GM23338 (cell line): ENCODE measurements at regions not wholly inside any gene's neighbourhood (a gene's known extent, or its start where the extent isn't known, plus 50 kb on each side); places are given as distances from the start of the nearest gene placed in this dataset.
A peak's percentile ranks its signal among the peaks of the same experiment; 100 is the strongest.

ENCODE experiments used
- ATAC-seq: fragments of 200-7000 bp; cut with Tn5 transposase; 3 replicates; pipeline ENCODE4 v1.9.1; 2020
- DNase-seq: peaks from one replicate; pipeline ENCODE4 v3.0.0-alpha.2; 2015; ENCODE audit warnings: low spot score
- H2AFZ ChIP-seq: fragments of 200-600 bp; sonication (generic); 2 replicates; pipeline ENCODE4 v1.8.0; 2016; ENCODE audit warnings: antibody characterized with exemption, mild to moderate bottlenecking, moderate library complexity
- H3F3A ChIP-seq: fragments of 200-600 bp; sonication (generic); replicated peaks from 2 replicates; pipeline ENCODE4 v1.8.0; 2017; ENCODE audit warnings: antibody characterized with exemption, mixed run types, low read depth
- H3K27ac ChIP-seq: fragments of 200-600 bp; sonication (generic); 2 replicates; pipeline ENCODE4 v1.6.1; 2016; ENCODE audit warnings: low read depth
- H3K27me3 ChIP-seq: fragments of 200-600 bp; sonication (generic); 2 replicates; pipeline ENCODE4 v1.8.0; 2016; ENCODE audit warnings: mild to moderate bottlenecking, mixed run types, moderate library complexity; ENCODE audit not compliant: insufficient read depth
- H3K36me3 ChIP-seq: fragments of 200-600 bp; sonication (generic); 2 replicates; pipeline ENCODE4 v1.8.0; 2016; ENCODE audit warnings: mild to moderate bottlenecking; ENCODE audit not compliant: insufficient read depth
- H3K4me1 ChIP-seq: fragments of 200-600 bp; sonication (generic); 2 replicates; pipeline ENCODE4 v1.8.0; 2016; ENCODE audit warnings: mild to moderate bottlenecking, moderate library complexity; ENCODE audit not compliant: insufficient read depth
- H3K4me2 ChIP-seq: fragments of 200-600 bp; sonication (generic); 2 replicates; pipeline ENCODE4 v1.7.1; 2017; ENCODE audit warnings: mixed run types
- H3K4me3 ChIP-seq: fragments of 200-600 bp; sonication (generic); 2 replicates; pipeline ENCODE4 v1.6.1; 2016; ENCODE audit warnings: mixed run types
- H3K79me2 ChIP-seq: fragments of 200-600 bp; sonication (generic); replicated peaks from 2 replicates; pipeline ENCODE4 v1.8.0; 2017; ENCODE audit warnings: mild to moderate bottlenecking; ENCODE audit not compliant: insufficient read depth
- H3K9me2 ChIP-seq: fragments of 200-600 bp; sonication (generic); 2 replicates; pipeline ENCODE4 v1.8.0; 2017; ENCODE audit not compliant: insufficient read depth
- H4K20me1 ChIP-seq: fragments of 200-600 bp; sonication (generic); replicated peaks from 2 replicates; pipeline ENCODE4 v1.8.0; 2017; ENCODE audit warnings: mild to moderate bottlenecking; ENCODE audit not compliant: insufficient read depth
- H3K27ac Mint-ChIP-seq: 2 replicates; pipeline ENCODE4 v1.8.0; 2020; ENCODE audit warnings: inconsistent platforms, mild to moderate bottlenecking, moderate library complexity, mixed read lengths
- H3K27me3 Mint-ChIP-seq: 3 replicates; pipeline ENCODE4 v1.8.0; 2022; ENCODE audit warnings: low read depth, mild to moderate bottlenecking, moderate library complexity, mixed read lengths, inconsistent platforms; ENCODE audit not compliant: insufficient read depth, poor library complexity
- H3K36me3 Mint-ChIP-seq: 3 replicates; pipeline ENCODE4 v1.8.0; 2021; ENCODE audit warnings: low read depth, mild to moderate bottlenecking, inconsistent platforms, moderate library complexity, mixed read lengths
- H3K4me1 Mint-ChIP-seq: 3 replicates; pipeline ENCODE4 v1.8.0; 2020; ENCODE audit warnings: mild to moderate bottlenecking, inconsistent platforms, mixed read lengths
- H3K4me3 Mint-ChIP-seq: 3 replicates; pipeline ENCODE4 v1.8.0; 2021; ENCODE audit warnings: moderate library complexity, mild to moderate bottlenecking, inconsistent platforms, mixed read lengths
- H3K9me3 Mint-ChIP-seq: 3 replicates; pipeline ENCODE4 v1.8.0; 2020; ENCODE audit warnings: moderate library complexity, mild to moderate bottlenecking, inconsistent platforms, mixed read lengths
- CREB1 ChIP-seq: fragments of 250-450 bp; sonication (Bioruptor Pico); IDR thresholded peaks from 2 replicates; pipeline ENCODE4 v1.5.0; 2020; ENCODE audit warnings: low read depth, mild to moderate bottlenecking, moderate library complexity
- ETS1 ChIP-seq: IDR thresholded peaks from 2 replicates; pipeline ENCODE4 v1.6.1; 2016; ENCODE audit warnings: antibody characterized with exemption
- EZH2 ChIP-seq: fragments of 200-600 bp; sonication (generic); IDR thresholded peaks from one replicate; pipeline ENCODE4 v1.8.0; 2017; ENCODE audit warnings: antibody characterized with exemption, mild to moderate bottlenecking, low read depth; ENCODE audit not compliant: unreplicated experiment
- EZH2phosphoT487 ChIP-seq: fragments of 200-600 bp; sonication (generic); IDR thresholded peaks from one replicate; pipeline ENCODE4 v1.8.1; 2018; ENCODE audit warnings: antibody characterized with exemption; ENCODE audit not compliant: unreplicated experiment
- NANOG ChIP-seq: IDR thresholded peaks from 2 replicates; pipeline ENCODE4 v1.6.1; 2016; ENCODE audit warnings: antibody characterized with exemption, borderline replicate concordance
- POLR2AphosphoS5 ChIP-seq: IDR thresholded peaks from 2 replicates; pipeline ENCODE4 v1.6.1; 2016; ENCODE audit warnings: antibody characterized with exemption, low read depth
- STAT1 ChIP-seq: IDR thresholded peaks from one replicate; pipeline ENCODE4 v1.6.1; 2016; ENCODE audit warnings: antibody characterized with exemption; ENCODE audit not compliant: unreplicated experiment
- ZNF114 ChIP-seq: fragments of 250-450 bp; sonication (Bioruptor Pico); IDR thresholded peaks from 2 replicates; pipeline ENCODE4 v1.5.0; 2020; ENCODE audit warnings: mild to moderate bottlenecking, moderate library complexity
- ZNF331 ChIP-seq: fragments of 250-450 bp; sonication (Bioruptor Pico); IDR thresholded peaks from 2 replicates; pipeline ENCODE4 v1.5.0; 2020; ENCODE audit warnings: low read depth, mild to moderate bottlenecking, moderate library complexity
- TF ChIP-seq, protein P1 (sequence below): fragments of 250-450 bp; sonication (Bioruptor Pico); IDR thresholded peaks from 2 replicates; pipeline ENCODE4 v1.5.0; 2020; ENCODE audit warnings: mild to moderate bottlenecking, moderate library complexity
- TF ChIP-seq, protein P2 (sequence below): IDR thresholded peaks from one replicate; pipeline ENCODE4 v1.6.1; 2018; ENCODE audit warnings: antibody characterized with exemption; ENCODE audit not compliant: unreplicated experiment
- TF ChIP-seq, protein P3 (sequence below), 2 experiments: fragments of 200-600 bp in 1 of 2; sonication (generic) in 1 of 2; conservative IDR thresholded peaks; 2 replicates each; pipeline versions ENCODE4 v1.5.1 to v1.6.1; 2016 to 2017; ENCODE audit warnings: antibody characterized with exemption in 2 of 2, low read depth in 2 of 2, mild to moderate bottlenecking in 2 of 2, moderate library complexity in 1 of 2

DNA sequence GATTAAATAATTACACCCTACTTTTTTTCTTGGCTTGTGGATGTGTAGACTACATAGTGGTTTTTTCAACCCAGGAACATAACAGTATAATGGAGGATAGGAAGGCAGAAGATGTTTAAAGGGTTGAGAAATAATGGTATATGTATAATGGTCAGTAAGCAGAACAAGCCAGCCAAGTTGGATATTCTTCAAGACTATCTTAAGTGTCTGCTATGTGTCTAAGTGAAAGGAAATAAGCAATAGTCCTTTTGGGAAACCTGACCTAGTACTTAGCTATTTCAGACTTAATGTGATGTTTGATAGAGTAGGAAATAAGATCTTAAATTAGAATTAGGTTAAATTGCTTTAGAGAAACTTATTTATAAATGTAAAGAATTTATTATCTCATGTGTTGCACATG is 85.7 kb downstream of the PTPDC1 start:
- Mint-ChIP-seq H3K9me3 (peaks cover 4% of the 10 kb centered on the region), H3K36me3 (peaks cover 46% of the 10 kb centered on the region), H3K27me3 (peaks cover 2% of the 10 kb centered on the region), H3K4me1 (peaks cover 49% of the 10 kb centered on the region), H3K4me3 (peak overlapping the region; percentile 64; the same call in 2 of the 3 replicates), H3K27ac (no peak overlapping the region)
- DNase-seq (no peak), ATAC-seq (no peak)
- no peaks in the 10 kb centered on the region for H3K27me3 ChIP-seq
- no peaks in the 10 kb centered on the region for H3K9me2 ChIP-seq
- H3K79me2 ChIP-seq: peaks cover 81% of the 10 kb centered on the region
- H3K4me2 ChIP-seq: peak overlapping the region; percentile 89
- H3K27ac ChIP-seq: no peak overlapping the region
- H3K4me1 ChIP-seq: peaks cover 28% of the 10 kb centered on the region
- no peaks in the 10 kb centered on the region; the same call in 1 of the 2 replicates for H3F3A ChIP-seq
- peaks cover 71% of the 10 kb centered on the region for H4K20me1 ChIP-seq
- TF ChIP-seq EZH2 (no peak), ZNF114 (CRISPR knock-in tag) (no peak), NANOG (no peak), ZNF331 (no peak), EZH2phosphoT487 (no peak), ETS1 (no peak), CREB1 (CRISPR knock-in tag) (no peak), STAT1 (no peak), POLR2AphosphoS5 (no peak)
- TF ChIP-seq, protein P1, sequence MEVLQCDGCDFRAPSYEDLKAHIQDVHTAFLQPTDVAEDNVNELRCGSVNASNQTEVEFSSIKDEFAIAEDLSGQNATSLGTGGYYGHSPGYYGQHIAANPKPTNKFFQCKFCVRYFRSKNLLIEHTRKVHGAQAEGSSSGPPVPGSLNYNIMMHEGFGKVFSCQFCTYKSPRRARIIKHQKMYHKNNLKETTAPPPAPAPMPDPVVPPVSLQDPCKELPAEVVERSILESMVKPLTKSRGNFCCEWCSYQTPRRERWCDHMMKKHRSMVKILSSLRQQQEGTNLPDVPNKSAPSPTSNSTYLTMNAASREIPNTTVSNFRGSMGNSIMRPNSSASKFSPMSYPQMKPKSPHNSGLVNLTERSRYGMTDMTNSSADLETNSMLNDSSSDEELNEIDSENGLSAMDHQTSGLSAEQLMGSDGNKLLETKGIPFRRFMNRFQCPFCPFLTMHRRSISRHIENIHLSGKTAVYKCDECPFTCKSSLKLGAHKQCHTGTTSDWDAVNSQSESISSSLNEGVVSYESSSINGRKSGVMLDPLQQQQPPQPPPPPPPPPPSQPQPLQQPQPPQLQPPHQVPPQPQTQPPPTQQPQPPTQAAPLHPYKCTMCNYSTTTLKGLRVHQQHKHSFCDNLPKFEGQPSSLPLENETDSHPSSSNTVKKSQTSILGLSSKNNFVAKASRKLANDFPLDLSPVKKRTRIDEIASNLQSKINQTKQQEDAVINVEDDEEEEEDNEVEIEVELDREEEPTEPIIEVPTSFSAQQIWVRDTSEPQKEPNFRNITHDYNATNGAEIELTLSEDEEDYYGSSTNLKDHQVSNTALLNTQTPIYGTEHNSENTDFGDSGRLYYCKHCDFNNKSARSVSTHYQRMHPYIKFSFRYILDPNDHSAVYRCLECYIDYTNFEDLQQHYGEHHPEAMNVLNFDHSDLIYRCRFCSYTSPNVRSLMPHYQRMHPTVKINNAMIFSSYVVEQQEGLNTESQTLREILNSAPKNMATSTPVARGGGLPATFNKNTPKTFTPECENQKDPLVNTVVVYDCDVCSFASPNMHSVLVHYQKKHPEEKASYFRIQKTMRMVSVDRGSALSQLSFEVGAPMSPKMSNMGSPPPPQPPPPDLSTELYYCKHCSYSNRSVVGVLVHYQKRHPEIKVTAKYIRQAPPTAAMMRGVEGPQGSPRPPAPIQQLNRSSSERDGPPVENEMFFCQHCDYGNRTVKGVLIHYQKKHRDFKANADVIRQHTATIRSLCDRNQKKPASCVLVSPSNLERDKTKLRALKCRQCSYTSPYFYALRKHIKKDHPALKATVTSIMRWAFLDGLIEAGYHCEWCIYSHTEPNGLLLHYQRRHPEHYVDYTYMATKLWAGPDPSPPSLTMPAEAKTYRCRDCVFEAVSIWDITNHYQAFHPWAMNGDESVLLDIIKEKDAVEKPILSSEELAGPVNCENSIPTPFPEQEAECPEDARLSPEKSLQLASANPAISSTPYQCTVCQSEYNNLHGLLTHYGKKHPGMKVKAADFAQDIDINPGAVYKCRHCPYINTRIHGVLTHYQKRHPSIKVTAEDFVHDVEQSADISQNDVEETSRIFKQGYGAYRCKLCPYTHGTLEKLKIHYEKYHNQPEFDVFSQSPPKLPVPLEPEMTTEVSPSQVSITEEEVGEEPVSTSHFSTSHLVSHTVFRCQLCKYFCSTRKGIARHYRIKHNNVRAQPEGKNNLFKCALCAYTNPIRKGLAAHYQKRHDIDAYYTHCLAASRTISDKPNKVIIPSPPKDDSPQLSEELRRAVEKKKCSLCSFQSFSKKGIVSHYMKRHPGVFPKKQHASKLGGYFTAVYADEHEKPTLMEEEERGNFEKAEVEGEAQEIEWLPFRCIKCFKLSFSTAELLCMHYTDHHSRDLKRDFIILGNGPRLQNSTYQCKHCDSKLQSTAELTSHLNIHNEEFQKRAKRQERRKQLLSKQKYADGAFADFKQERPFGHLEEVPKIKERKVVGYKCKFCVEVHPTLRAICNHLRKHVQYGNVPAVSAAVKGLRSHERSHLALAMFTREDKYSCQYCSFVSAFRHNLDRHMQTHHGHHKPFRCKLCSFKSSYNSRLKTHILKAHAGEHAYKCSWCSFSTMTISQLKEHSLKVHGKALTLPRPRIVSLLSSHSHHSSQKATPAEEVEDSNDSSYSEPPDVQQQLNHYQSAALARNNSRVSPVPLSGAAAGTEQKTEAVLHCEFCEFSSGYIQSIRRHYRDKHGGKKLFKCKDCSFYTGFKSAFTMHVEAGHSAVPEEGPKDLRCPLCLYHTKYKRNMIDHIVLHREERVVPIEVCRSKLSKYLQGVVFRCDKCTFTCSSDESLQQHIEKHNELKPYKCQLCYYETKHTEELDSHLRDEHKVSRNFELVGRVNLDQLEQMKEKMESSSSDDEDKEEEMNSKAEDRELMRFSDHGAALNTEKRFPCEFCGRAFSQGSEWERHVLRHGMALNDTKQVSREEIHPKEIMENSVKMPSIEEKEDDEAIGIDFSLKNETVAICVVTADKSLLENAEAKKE (CRISPR knock-in tag): no peak
- TF ChIP-seq, protein P2, sequence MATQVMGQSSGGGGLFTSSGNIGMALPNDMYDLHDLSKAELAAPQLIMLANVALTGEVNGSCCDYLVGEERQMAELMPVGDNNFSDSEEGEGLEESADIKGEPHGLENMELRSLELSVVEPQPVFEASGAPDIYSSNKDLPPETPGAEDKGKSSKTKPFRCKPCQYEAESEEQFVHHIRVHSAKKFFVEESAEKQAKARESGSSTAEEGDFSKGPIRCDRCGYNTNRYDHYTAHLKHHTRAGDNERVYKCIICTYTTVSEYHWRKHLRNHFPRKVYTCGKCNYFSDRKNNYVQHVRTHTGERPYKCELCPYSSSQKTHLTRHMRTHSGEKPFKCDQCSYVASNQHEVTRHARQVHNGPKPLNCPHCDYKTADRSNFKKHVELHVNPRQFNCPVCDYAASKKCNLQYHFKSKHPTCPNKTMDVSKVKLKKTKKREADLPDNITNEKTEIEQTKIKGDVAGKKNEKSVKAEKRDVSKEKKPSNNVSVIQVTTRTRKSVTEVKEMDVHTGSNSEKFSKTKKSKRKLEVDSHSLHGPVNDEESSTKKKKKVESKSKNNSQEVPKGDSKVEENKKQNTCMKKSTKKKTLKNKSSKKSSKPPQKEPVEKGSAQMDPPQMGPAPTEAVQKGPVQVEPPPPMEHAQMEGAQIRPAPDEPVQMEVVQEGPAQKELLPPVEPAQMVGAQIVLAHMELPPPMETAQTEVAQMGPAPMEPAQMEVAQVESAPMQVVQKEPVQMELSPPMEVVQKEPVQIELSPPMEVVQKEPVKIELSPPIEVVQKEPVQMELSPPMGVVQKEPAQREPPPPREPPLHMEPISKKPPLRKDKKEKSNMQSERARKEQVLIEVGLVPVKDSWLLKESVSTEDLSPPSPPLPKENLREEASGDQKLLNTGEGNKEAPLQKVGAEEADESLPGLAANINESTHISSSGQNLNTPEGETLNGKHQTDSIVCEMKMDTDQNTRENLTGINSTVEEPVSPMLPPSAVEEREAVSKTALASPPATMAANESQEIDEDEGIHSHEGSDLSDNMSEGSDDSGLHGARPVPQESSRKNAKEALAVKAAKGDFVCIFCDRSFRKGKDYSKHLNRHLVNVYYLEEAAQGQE: no peak
- TF ChIP-seq, protein P3, sequence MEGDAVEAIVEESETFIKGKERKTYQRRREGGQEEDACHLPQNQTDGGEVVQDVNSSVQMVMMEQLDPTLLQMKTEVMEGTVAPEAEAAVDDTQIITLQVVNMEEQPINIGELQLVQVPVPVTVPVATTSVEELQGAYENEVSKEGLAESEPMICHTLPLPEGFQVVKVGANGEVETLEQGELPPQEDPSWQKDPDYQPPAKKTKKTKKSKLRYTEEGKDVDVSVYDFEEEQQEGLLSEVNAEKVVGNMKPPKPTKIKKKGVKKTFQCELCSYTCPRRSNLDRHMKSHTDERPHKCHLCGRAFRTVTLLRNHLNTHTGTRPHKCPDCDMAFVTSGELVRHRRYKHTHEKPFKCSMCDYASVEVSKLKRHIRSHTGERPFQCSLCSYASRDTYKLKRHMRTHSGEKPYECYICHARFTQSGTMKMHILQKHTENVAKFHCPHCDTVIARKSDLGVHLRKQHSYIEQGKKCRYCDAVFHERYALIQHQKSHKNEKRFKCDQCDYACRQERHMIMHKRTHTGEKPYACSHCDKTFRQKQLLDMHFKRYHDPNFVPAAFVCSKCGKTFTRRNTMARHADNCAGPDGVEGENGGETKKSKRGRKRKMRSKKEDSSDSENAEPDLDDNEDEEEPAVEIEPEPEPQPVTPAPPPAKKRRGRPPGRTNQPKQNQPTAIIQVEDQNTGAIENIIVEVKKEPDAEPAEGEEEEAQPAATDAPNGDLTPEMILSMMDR (conservative IDR thresholded peaks at IDR 0.05; ENCODE audit: low read depth in 2 of 2): no peak
- H2AFZ ChIP-seq: no peak overlapping the region
- peak overlapping the region; percentile 63; the same call in 1 of the 2 replicates for H3K4me3 ChIP-seq
- no peaks in the 10 kb centered on the region; the same call in 1 of the 2 replicates for H3K36me3 ChIP-seq
